ENCODE measurements at regions not wholly inside any gene's neighbourhood (a gene's known extent, or its start where the extent isn't known, plus 50 kb on each side); places are given as distances from the start of the nearest gene placed in this dataset.

DNA sequence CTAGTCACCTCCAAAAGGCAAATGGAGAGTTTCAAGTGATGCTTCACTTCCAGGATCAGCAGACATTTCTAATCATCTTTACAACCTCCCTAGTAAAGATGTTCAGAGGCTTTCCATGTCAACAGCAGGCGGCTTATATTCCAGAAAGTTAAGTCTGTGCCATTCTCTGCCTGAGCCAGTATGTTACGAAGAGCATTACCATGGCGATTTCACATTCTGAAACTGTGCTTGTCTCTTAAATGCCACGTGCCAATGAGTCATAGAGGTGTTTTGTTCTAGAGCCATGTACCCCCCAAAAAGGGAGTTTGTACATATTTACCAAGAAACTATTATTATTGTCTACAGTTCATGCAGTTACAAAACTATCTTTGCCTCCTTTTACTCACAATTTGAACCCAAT lies 319.5 kb downstream of the FOXA2 start:
- H3K79me2 ChIP-seq (ENCODE audit: insufficient read depth, low read length), result no peaks in the 10 kb centered on the region
- TF ChIP-seq, protein P1, sequence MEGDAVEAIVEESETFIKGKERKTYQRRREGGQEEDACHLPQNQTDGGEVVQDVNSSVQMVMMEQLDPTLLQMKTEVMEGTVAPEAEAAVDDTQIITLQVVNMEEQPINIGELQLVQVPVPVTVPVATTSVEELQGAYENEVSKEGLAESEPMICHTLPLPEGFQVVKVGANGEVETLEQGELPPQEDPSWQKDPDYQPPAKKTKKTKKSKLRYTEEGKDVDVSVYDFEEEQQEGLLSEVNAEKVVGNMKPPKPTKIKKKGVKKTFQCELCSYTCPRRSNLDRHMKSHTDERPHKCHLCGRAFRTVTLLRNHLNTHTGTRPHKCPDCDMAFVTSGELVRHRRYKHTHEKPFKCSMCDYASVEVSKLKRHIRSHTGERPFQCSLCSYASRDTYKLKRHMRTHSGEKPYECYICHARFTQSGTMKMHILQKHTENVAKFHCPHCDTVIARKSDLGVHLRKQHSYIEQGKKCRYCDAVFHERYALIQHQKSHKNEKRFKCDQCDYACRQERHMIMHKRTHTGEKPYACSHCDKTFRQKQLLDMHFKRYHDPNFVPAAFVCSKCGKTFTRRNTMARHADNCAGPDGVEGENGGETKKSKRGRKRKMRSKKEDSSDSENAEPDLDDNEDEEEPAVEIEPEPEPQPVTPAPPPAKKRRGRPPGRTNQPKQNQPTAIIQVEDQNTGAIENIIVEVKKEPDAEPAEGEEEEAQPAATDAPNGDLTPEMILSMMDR (IDR thresholded peaks at IDR 0.05; ENCODE audit: insufficient read depth, low read length, poor library complexity, severe bottlenecking), result no peak
- TF ChIP-seq EZH2phosphoT487 (conservative IDR thresholded peaks at IDR 0.05; ENCODE audit: low read length), result no peak
- no peaks in the 10 kb centered on the region for H3K36me3 ChIP-seq (ENCODE audit: low read length)
- no peaks in the 10 kb centered on the region for H3F3A ChIP-seq (ENCODE audit: insufficient read depth)
- H3K27ac ChIP-seq (ENCODE audit: low read depth, low read length), result no peak overlapping the region
- no peaks in the 10 kb centered on the region for H3K9me2 ChIP-seq (replicated peaks; ENCODE audit: insufficient read depth, low read length)
- H3K9me3 ChIP-seq (ENCODE audit: insufficient read depth, low read length), result no peaks in the 10 kb centered on the region
- H3K27me3 ChIP-seq (ENCODE audit: low read length), result no peaks in the 10 kb centered on the region
- H3K9ac ChIP-seq (ENCODE audit: low read length), result no peak overlapping the region
- no peak overlapping the region for H2AFZ ChIP-seq (ENCODE audit: low read depth, low read length, severe bottlenecking)
- H3K4me3 ChIP-seq (ENCODE audit: insufficient read depth, low read length, poor library complexity, severe bottlenecking), result no peak overlapping the region
- H3K4me2 ChIP-seq (ENCODE audit: low read depth, low read length, poor library complexity, severe bottlenecking), result no peak overlapping the region
- H4K20me1 ChIP-seq (ENCODE audit: low read depth, low read length), result no peaks in the 10 kb centered on the region

DNA sequence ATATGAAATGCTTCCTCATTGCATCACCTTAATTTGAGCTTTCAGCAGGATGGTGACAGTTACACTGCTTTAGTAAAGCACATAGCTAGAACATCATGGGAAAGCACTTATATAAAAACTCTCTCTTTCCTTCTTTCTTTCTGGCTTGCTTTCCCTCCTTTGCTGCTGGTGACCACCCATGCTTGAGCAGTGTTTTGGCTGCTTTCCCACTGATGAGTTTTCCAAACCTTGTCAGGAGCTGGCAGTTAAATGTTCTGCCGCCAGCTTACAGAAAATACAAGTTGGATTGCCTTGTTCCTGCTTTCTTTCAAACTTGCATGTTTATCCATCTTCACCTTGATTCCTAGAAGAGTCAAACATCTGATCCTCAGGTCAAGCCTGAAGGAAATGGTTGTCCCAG lies 323.9 kb downstream of the FOXA2 start:
- Histone ChIP-seq H3K27ac (ENCODE audit: low read depth, low read length) (no peak overlapping the region), H3K4me2 (ENCODE audit: low read depth, low read length, poor library complexity, severe bottlenecking) (no peak overlapping the region), H3K9ac (ENCODE audit: low read length) (no peak overlapping the region), H3K36me3 (ENCODE audit: low read length) (no peaks in the 10 kb centered on the region), H3K4me3 (ENCODE audit: insufficient read depth, low read length, poor library complexity, severe bottlenecking) (no peak overlapping the region), H4K20me1 (ENCODE audit: low read depth, low read length) (no peaks in the 10 kb centered on the region), H2AFZ (ENCODE audit: low read depth, low read length, severe bottlenecking) (no peak overlapping the region), H3K79me2 (ENCODE audit: insufficient read depth, low read length) (no peaks in the 10 kb centered on the region), H3F3A (ENCODE audit: insufficient read depth) (no peaks in the 10 kb centered on the region), H3K27me3 (ENCODE audit: low read length) (no peaks in the 10 kb centered on the region), H3K9me3 (ENCODE audit: insufficient read depth, low read length) (no peaks in the 10 kb centered on the region), H3K9me2 (replicated peaks; ENCODE audit: insufficient read depth, low read length) (no peaks in the 10 kb centered on the region)
- no peak for TF ChIP-seq EZH2phosphoT487 (conservative IDR thresholded peaks at IDR 0.05; ENCODE audit: low read length)
- TF ChIP-seq, protein P1 (IDR thresholded peaks at IDR 0.05; ENCODE audit: insufficient read depth, low read length, poor library complexity, severe bottlenecking), result no peak

DNA sequence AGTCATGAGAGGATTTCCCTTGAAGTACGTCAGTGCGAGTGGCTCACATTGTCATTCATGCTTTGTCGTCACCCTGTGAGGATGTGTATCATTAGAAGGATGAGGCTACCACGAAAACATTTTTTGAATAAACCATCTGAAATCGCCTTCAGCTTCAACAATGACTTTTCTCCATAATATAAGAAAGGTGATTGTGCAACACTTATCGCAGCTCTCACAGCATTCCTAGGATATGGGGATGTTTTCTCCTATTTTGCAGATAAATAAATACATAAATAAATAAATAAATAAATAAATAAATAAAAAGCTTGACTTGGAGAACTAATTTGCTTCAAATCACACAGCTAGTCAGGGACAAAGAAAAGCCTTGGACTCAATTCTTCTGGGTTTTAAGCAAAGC lies 326.5 kb downstream of the FOXA2 start:
- Histone ChIP-seq H3K9ac (ENCODE audit: low read length) (no peak overlapping the region), H3K9me2 (replicated peaks; ENCODE audit: insufficient read depth, low read length) (no peaks in the 10 kb centered on the region), H3K9me3 (ENCODE audit: insufficient read depth, low read length) (no peaks in the 10 kb centered on the region), H3F3A (ENCODE audit: insufficient read depth) (no peaks in the 10 kb centered on the region), H2AFZ (ENCODE audit: low read depth, low read length, severe bottlenecking) (no peak overlapping the region), H3K36me3 (ENCODE audit: low read length) (no peaks in the 10 kb centered on the region), H3K79me2 (ENCODE audit: insufficient read depth, low read length) (no peaks in the 10 kb centered on the region), H3K27me3 (ENCODE audit: low read length) (no peaks in the 10 kb centered on the region), H4K20me1 (ENCODE audit: low read depth, low read length) (no peaks in the 10 kb centered on the region), H3K27ac (ENCODE audit: low read depth, low read length) (no peak overlapping the region), H3K4me2 (ENCODE audit: low read depth, low read length, poor library complexity, severe bottlenecking) (no peak overlapping the region), H3K4me3 (ENCODE audit: insufficient read depth, low read length, poor library complexity, severe bottlenecking) (no peak overlapping the region)
- TF ChIP-seq EZH2phosphoT487 (conservative IDR thresholded peaks at IDR 0.05; ENCODE audit: low read length), result no peak
- TF ChIP-seq, protein P1 (IDR thresholded peaks at IDR 0.05; ENCODE audit: insufficient read depth, low read length, poor library complexity, severe bottlenecking), result no peak
